ENCODE measurements at regions not wholly inside any gene's neighbourhood (a gene's known extent, or its start where the extent isn't known, plus 50 kb on each side); places are given as distances from the start of the nearest gene placed in this dataset.

DNA sequence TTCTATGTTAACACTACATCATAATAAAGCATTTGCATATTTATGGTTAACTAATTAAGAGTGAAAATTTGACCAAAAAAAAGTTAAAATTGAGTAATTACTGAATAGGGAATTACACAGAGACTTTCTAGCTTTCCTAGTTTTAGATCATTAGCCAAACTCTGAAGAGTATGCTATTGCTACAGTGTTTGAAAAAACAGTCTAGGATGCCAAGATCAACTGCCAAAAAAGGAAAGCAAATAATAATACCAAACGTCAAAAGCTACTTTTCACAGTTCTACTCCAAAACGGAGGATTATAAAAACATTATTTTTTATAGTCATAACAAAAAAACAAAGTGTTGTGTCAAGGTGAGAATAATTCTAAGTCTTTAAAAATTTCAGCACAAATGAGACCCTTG, 359.8 kb upstream of the CTSO start:
- Histone ChIP-seq H3K36me3 (ENCODE audit: control insufficient read depth in 2 of 2, insufficient read depth in 2 of 2, low read length in 1 of 2) (no peaks in the 10 kb centered on the region), H3K9me3 (ENCODE audit: control insufficient read depth in 2 of 2, insufficient read depth in 1 of 2, low read depth in 1 of 2, low read length in 1 of 2) (no peaks in the 10 kb centered on the region), H3K27ac (ENCODE audit: low read depth in 2 of 2, low read length in 1 of 2) (no peak overlapping the region), H3K4me3 (ENCODE audit: low read depth in 1 of 2, low read length in 2 of 2) (no peak overlapping the region), H3K27me3 (ENCODE audit: control insufficient read depth in 1 of 2, insufficient read depth in 2 of 2, low read length in 2 of 2) (no peaks in the 10 kb centered on the region), H3K4me1 (ENCODE audit: control insufficient read depth in 2 of 2, insufficient read depth in 2 of 2, low read length in 1 of 2) (no peaks in the 10 kb centered on the region)
- WGBS, 2 donors: 27 to 41% methylated on average over 2 of the region's 2 CpGs

DNA sequence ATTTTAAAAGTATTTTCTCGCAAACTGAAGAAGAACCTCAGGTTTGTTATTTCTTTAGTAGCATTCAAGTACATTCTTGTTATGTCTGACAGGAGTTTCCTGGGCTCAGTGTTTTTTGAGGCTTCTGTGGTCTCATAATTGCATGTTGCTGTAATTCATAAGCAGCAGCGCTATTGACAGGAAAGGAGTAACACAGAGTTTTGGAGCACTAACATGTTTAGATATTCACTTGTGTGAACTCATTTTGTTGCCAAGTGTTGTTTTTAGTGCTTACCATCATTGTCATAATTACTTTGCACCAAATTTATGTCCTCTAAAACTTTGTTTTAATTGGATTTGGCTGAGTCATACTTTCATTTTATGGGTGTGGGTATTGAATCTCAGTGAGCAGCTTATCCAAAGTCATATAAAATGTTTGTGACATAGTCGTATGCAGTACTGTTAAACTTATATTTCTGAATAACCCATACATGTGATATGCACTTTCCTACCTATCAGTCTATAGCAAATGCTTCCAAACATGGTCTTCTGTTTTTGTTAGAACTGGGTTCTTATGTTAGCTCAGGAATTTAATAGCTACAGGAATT, 358.7 kb upstream of the CTSO start:
- Histone ChIP-seq H3K27ac (ENCODE audit: low read depth in 2 of 2, low read length in 1 of 2) (no peak overlapping the region), H3K36me3 (ENCODE audit: control insufficient read depth in 2 of 2, insufficient read depth in 2 of 2, low read length in 1 of 2) (no peaks in the 10 kb centered on the region), H3K9me3 (ENCODE audit: control insufficient read depth in 2 of 2, insufficient read depth in 1 of 2, low read depth in 1 of 2, low read length in 1 of 2) (no peaks in the 10 kb centered on the region), H3K27me3 (ENCODE audit: control insufficient read depth in 1 of 2, insufficient read depth in 2 of 2, low read length in 2 of 2) (no peaks in the 10 kb centered on the region), H3K4me1 (ENCODE audit: control insufficient read depth in 2 of 2, insufficient read depth in 2 of 2, low read length in 1 of 2) (no peaks in the 10 kb centered on the region), H3K4me3 (ENCODE audit: low read depth in 1 of 2, low read length in 2 of 2) (no peak overlapping the region)
- WGBS, 2 donors: 60 to 66% methylated on average over 3 of the region's 3 CpGs

DNA sequence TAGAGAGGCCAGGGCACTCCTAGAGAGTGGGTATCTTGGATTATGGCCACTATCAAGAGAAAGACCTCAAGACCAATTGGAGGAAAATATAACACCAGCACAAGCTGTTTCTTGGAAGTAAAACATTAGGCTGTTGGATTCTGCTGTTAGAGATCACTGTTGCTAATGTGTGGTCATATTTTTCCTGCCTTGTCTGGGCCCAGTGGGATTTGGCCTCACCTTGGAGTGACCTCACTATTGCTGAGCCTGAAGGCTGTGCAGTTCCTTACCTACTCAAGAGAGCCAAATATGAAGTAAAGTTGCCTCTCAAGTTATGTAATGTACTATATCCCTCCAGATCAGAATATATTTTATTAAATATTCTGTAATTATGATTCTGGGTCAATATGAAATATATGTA, 355.4 kb upstream of the CTSO start:
- Histone ChIP-seq H3K4me1 (ENCODE audit: control insufficient read depth in 2 of 2, insufficient read depth in 2 of 2, low read length in 1 of 2) (no peaks in the 10 kb centered on the region), H3K4me3 (ENCODE audit: low read depth in 1 of 2, low read length in 2 of 2) (no peak overlapping the region), H3K27ac (ENCODE audit: low read depth in 2 of 2, low read length in 1 of 2) (no peak overlapping the region), H3K9me3 (ENCODE audit: control insufficient read depth in 2 of 2, insufficient read depth in 1 of 2, low read depth in 1 of 2, low read length in 1 of 2) (no peaks in the 10 kb centered on the region), H3K27me3 (ENCODE audit: control insufficient read depth in 1 of 2, insufficient read depth in 2 of 2, low read length in 2 of 2) (no peaks in the 10 kb centered on the region), H3K36me3 (ENCODE audit: control insufficient read depth in 2 of 2, insufficient read depth in 2 of 2, low read length in 1 of 2) (no peaks in the 10 kb centered on the region)

DNA sequence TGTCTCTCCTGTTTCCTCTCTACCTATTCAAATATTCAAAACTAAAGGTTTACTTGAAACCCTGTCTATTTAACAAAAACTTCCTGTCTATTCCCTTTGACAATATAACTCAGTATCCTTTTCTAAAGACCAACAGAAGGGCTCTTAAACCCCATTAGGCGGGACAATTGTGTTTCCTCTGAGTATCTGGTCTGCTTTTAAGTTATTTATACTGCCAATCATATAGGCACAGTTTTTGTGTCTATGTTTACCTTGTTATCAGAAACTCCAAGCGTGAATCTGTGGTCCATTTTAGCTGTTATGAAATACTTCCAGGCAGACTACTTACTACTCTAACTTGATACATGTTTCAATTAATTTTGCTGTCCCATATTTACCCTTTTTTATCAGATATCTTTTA, 350.0 kb upstream of the CTSO start:
- H3K4me3 ChIP-seq (ENCODE audit: low read depth in 1 of 2, low read length in 2 of 2): no peak overlapping the region
- H3K4me1 ChIP-seq (ENCODE audit: control insufficient read depth in 2 of 2, insufficient read depth in 2 of 2, low read length in 1 of 2): no peaks in the 10 kb centered on the region
- 79 to 82% methylated on average over 2 of the region's 2 CpGs for WGBS, 2 donors
- H3K27ac ChIP-seq (ENCODE audit: low read depth in 2 of 2, low read length in 1 of 2): no peak overlapping the region
- no peaks in the 10 kb centered on the region for H3K36me3 ChIP-seq (ENCODE audit: control insufficient read depth in 2 of 2, insufficient read depth in 2 of 2, low read length in 1 of 2)
- H3K27me3 ChIP-seq (ENCODE audit: control insufficient read depth in 1 of 2, insufficient read depth in 2 of 2, low read length in 2 of 2): no peaks in the 10 kb centered on the region
- no peaks in the 10 kb centered on the region for H3K9me3 ChIP-seq (ENCODE audit: control insufficient read depth in 2 of 2, insufficient read depth in 1 of 2, low read depth in 1 of 2, low read length in 1 of 2)

DNA sequence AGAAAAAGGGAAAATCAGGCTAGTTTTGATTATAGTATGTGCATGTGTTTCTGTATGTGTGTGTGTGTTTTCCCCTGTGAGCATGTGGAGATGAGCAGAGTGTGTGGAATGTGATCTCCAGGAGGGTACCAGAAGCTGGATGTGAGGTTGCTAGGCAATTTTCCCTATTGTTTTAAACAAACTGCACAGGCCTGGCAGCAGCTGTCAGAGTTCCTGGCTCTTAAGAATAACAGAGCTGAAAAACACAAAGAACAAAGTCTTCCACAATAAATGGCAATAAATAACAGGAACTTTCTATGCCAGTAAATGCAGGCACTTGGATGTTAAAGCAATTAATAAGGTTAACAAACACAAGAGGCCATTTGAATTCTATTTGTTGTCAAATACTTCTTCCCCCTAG, 344.6 kb upstream of the CTSO start:
- no peaks in the 10 kb centered on the region for H3K4me1 ChIP-seq (ENCODE audit: control insufficient read depth in 2 of 2, insufficient read depth in 2 of 2, low read length in 1 of 2)
- no peaks in the 10 kb centered on the region for H3K9me3 ChIP-seq (ENCODE audit: control insufficient read depth in 2 of 2, insufficient read depth in 1 of 2, low read depth in 1 of 2, low read length in 1 of 2)
- H3K36me3 ChIP-seq (ENCODE audit: control insufficient read depth in 2 of 2, insufficient read depth in 2 of 2, low read length in 1 of 2): no peaks in the 10 kb centered on the region
- H3K27ac ChIP-seq (ENCODE audit: low read depth in 2 of 2, low read length in 1 of 2): no peak overlapping the region
- H3K27me3 ChIP-seq (ENCODE audit: control insufficient read depth in 1 of 2, insufficient read depth in 2 of 2, low read length in 2 of 2): no peaks in the 10 kb centered on the region
- no peak overlapping the region for H3K4me3 ChIP-seq (ENCODE audit: low read depth in 1 of 2, low read length in 2 of 2)

DNA sequence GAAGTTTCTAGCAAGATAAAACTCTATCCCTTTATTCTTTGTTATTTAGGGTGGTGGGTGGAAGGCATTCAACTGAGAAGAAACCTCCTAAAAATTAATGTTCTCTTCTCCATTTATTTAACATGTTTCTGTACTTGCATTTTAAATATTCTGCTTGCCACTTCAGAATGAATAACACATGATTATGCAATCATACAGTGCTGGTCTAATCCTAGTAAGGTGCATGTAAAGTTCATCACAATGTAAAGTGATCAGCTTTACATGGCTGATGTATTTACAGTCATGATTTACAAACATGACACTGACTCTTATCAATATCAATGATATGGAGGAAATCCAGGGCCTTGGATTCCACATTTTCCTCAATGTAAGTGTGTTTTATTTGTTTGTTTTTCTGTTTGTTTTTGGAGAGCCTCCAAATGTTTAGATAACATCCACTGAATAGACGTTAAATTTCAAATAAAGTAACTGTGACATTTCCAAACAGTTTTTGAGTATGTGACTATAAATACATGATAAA, 342.1 kb upstream of the CTSO start:
- no peaks in the 10 kb centered on the region for H3K4me1 ChIP-seq (ENCODE audit: control insufficient read depth in 2 of 2, insufficient read depth in 2 of 2, low read length in 1 of 2)
- H3K27me3 ChIP-seq (ENCODE audit: control insufficient read depth in 1 of 2, insufficient read depth in 2 of 2, low read length in 2 of 2): no peaks in the 10 kb centered on the region
- no peaks in the 10 kb centered on the region for H3K36me3 ChIP-seq (ENCODE audit: control insufficient read depth in 2 of 2, insufficient read depth in 2 of 2, low read length in 1 of 2)
- no peak overlapping the region for H3K4me3 ChIP-seq (ENCODE audit: low read depth in 1 of 2, low read length in 2 of 2)
- H3K9me3 ChIP-seq (ENCODE audit: control insufficient read depth in 2 of 2, insufficient read depth in 1 of 2, low read depth in 1 of 2, low read length in 1 of 2): no peaks in the 10 kb centered on the region
- H3K27ac ChIP-seq (ENCODE audit: low read depth in 2 of 2, low read length in 1 of 2): no peak overlapping the region
- 42 to 59% methylated on average over 1 of the region's 1 CpG for WGBS, 2 donors

DNA sequence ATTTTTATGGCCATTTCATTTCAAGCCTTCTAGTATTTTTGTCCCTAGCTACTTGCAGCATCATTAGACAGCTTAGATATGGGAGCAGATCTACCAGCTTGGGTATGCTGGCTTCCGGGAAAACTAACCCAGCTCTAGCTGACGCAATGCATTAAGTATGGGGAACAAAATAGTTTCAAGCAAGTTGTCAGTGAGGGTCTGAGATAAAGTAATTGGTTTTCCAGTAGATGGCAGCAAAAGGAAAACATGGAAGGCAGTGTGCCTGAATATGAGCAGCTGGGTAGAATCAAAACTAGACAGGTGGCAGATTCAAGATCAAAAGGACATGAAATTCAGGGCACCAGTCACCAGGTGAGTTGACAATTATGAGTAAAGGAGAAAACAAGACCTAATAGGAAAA, 340.9 kb upstream of the CTSO start:
- H3K9me3 ChIP-seq (ENCODE audit: control insufficient read depth in 2 of 2, insufficient read depth in 1 of 2, low read depth in 1 of 2, low read length in 1 of 2): no peaks in the 10 kb centered on the region
- H3K27ac ChIP-seq (ENCODE audit: low read depth in 2 of 2, low read length in 1 of 2): no peak overlapping the region
- no peaks in the 10 kb centered on the region for H3K4me1 ChIP-seq (ENCODE audit: control insufficient read depth in 2 of 2, insufficient read depth in 2 of 2, low read length in 1 of 2)
- no peaks in the 10 kb centered on the region for H3K27me3 ChIP-seq (ENCODE audit: control insufficient read depth in 1 of 2, insufficient read depth in 2 of 2, low read length in 2 of 2)
- H3K4me3 ChIP-seq (ENCODE audit: low read depth in 1 of 2, low read length in 2 of 2): no peak overlapping the region
- WGBS, 2 donors: 50 to 62% methylated on average over 2 of the region's 2 CpGs
- no peaks in the 10 kb centered on the region for H3K36me3 ChIP-seq (ENCODE audit: control insufficient read depth in 2 of 2, insufficient read depth in 2 of 2, low read length in 1 of 2)

DNA sequence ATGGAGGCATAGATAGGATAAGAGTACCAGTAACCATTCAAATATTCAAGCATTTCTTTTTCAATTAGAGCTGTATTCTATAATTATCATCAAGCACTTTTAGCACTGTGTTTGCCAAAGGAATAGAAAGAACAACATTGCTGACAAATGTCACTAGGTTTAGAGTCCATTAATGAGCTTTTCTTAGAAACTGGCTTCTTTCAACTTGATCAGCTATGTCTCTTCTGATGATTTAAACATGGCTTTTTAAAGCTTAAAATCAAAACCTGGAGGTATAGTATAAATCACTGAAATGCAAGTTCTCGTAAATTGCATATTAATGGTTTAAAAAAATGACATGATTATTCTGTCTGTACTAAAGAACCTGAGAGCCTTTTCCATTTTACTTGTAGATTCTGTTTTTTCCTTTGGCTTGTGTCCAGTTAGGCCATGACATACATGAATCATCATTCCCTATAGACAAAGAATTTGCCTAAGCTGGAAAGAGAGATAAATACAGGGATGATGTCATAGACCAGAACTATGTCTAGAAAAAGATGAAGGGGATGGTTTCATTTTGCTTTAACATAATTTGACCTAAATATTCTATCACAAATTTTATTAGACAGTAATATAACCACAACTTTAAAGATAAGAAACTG, 340.1 kb upstream of the CTSO start:
- no peak overlapping the region for H3K27ac ChIP-seq (ENCODE audit: low read depth in 2 of 2, low read length in 1 of 2)
- H3K27me3 ChIP-seq (ENCODE audit: control insufficient read depth in 1 of 2, insufficient read depth in 2 of 2, low read length in 2 of 2): no peaks in the 10 kb centered on the region
- 70 to 72% methylated on average over 1 of the region's 1 CpG for WGBS, 2 donors
- no peak overlapping the region for H3K4me3 ChIP-seq (ENCODE audit: low read depth in 1 of 2, low read length in 2 of 2)
- H3K9me3 ChIP-seq (ENCODE audit: control insufficient read depth in 2 of 2, insufficient read depth in 1 of 2, low read depth in 1 of 2, low read length in 1 of 2): no peaks in the 10 kb centered on the region
- no peaks in the 10 kb centered on the region for H3K4me1 ChIP-seq (ENCODE audit: control insufficient read depth in 2 of 2, insufficient read depth in 2 of 2, low read length in 1 of 2)
- no peaks in the 10 kb centered on the region for H3K36me3 ChIP-seq (ENCODE audit: control insufficient read depth in 2 of 2, insufficient read depth in 2 of 2, low read length in 1 of 2)

DNA sequence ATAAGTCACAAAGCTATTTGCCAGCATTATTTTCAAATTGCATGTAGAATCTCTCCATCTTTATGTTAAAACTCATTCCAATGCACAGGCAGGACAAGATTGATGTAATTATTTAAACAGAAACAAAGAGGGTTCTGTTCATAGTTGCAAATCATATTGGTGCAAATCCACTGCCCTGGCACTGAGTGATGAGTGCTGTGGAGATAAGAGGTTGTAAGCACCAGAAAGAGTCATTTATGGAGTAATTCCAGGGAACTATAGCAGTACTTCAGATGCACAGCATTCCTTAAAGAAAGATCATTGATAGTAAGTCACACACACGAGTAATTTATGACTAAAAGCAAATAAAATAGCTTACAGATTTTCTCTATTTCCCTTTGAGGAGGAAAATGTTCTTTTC, 337.7 kb upstream of the CTSO start:
- 15 to 20% methylated on average over 1 of the region's 1 CpG for WGBS, 2 donors
- no peak overlapping the region for H3K27ac ChIP-seq (ENCODE audit: low read depth in 2 of 2, low read length in 1 of 2)
- H3K4me1 ChIP-seq (ENCODE audit: control insufficient read depth in 2 of 2, insufficient read depth in 2 of 2, low read length in 1 of 2): no peaks in the 10 kb centered on the region
- H3K4me3 ChIP-seq (ENCODE audit: low read depth in 1 of 2, low read length in 2 of 2): no peak overlapping the region
- no peaks in the 10 kb centered on the region for H3K36me3 ChIP-seq (ENCODE audit: control insufficient read depth in 2 of 2, insufficient read depth in 2 of 2, low read length in 1 of 2)
- H3K9me3 ChIP-seq (ENCODE audit: control insufficient read depth in 2 of 2, insufficient read depth in 1 of 2, low read depth in 1 of 2, low read length in 1 of 2): no peaks in the 10 kb centered on the region
- no peaks in the 10 kb centered on the region for H3K27me3 ChIP-seq (ENCODE audit: control insufficient read depth in 1 of 2, insufficient read depth in 2 of 2, low read length in 2 of 2)

DNA sequence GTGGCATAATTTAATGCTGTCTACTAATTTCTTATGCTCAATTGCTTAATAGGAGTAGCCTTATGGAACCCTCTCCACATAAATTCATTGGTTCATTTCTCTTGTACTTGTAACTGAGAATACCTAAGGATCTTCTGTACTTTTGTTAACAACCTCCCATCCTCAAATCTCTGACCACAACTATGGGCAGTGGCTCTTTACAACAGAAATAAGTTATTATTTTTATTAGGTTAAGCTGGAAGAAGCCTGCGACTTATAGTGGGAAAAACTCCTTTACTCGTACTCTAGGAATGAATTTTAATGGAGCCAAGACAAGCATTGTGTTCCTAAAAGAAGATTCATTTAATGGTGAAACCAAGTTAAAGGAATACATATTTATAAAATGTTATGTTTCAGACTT, 337.1 kb upstream of the CTSO start:
- no peaks in the 10 kb centered on the region for H3K4me1 ChIP-seq (ENCODE audit: control insufficient read depth in 2 of 2, insufficient read depth in 2 of 2, low read length in 1 of 2)
- H3K4me3 ChIP-seq (ENCODE audit: low read depth in 1 of 2, low read length in 2 of 2): no peak overlapping the region
- H3K36me3 ChIP-seq (ENCODE audit: control insufficient read depth in 2 of 2, insufficient read depth in 2 of 2, low read length in 1 of 2): no peaks in the 10 kb centered on the region
- H3K27ac ChIP-seq (ENCODE audit: low read depth in 2 of 2, low read length in 1 of 2): no peak overlapping the region
- H3K27me3 ChIP-seq (ENCODE audit: control insufficient read depth in 1 of 2, insufficient read depth in 2 of 2, low read length in 2 of 2): no peaks in the 10 kb centered on the region
- no peaks in the 10 kb centered on the region for H3K9me3 ChIP-seq (ENCODE audit: control insufficient read depth in 2 of 2, insufficient read depth in 1 of 2, low read depth in 1 of 2, low read length in 1 of 2)
- 71% methylated on average over 2 of the region's 2 CpGs for WGBS, 2 donors
